Right cardiac atrium (tissue), 5 donors: ENCODE measurements at regions not wholly inside any gene's neighbourhood (a gene's known extent, or its start where the extent isn't known, plus 50 kb on each side); places are given as distances from the start of the nearest gene placed in this dataset.

Experiments
- ATAC-seq, 2 donors: fragments of 200-7000 bp; cut with Tn5 transposase; one replicate each; pipeline versions ENCODE4 v1.8.0 to v1.9.1; 2020; ENCODE audit warnings: moderate library complexity in 2 of 2, mild to moderate bottlenecking in 1 of 2
- DNase-seq, 3 donors: peaks; one replicate each; pipeline ENCODE4 v3.0.0-alpha.2; 2020
- H3K27ac ChIP-seq: one replicate; pipeline ENCODE4 v1.5.1; 2013; ENCODE audit warnings: mild to moderate bottlenecking, low read length, control low read depth, moderate library complexity
- H3K27me3 ChIP-seq: one replicate; pipeline ENCODE4 v1.6.1; 2013; ENCODE audit not compliant: control insufficient read depth, insufficient read depth
- H3K4me1 ChIP-seq: one replicate; pipeline ENCODE4 v1.6.1; 2013; ENCODE audit warnings: low read length; ENCODE audit not compliant: control insufficient read depth, insufficient read depth
- H3K4me3 ChIP-seq: one replicate; pipeline ENCODE4 v1.5.1; 2013; ENCODE audit warnings: low read length, control low read depth
- H3K9me3 ChIP-seq: one replicate; pipeline ENCODE4 v1.6.1; 2013; ENCODE audit warnings: low read length; ENCODE audit not compliant: control insufficient read depth
- WGBS: extraction: QIAGEN DNeasy Blood & Tissue Kit; methylation state at CpG from one replicate; pipeline ENCODE4 v1.1.7; 2013; 5-methylcytosine and 5-hydroxymethylcytosine counted together
- intact Hi-C, 4 donors: fragments of 100-400 bp; cut with DNase I; formaldehyde crosslinking; loops; one replicate each; pipeline versions ENCODE4 v1.11.0 to v1.14.0; 2022 to 2023
- donor health status: healthy with polysubstance abuse.
- donor health status: DM: no; HTN: yes; CAD: no.
- donor health status: DM: no; HTN: no; CAD: no.
- donor health status: DM: no; HTN: yes; CAD: no; lungs with severe emphysema.
- donor health status: DM: yes; HTN: yes; CAD: no.

GRCh38 chr22:47282851-47283250, 520.4 kb downstream of the TBC1D22A start:
- H3K4me1 ChIP-seq, result no peaks in the 10 kb centered on the region
- no peak overlapping the region for H3K27ac ChIP-seq
- H3K9me3 ChIP-seq, result no peaks in the 10 kb centered on the region
- no peaks in the 10 kb centered on the region for H3K27me3 ChIP-seq
- DNase-seq (no peak), ATAC-seq (no peak)
- 78% methylated on average over 8 of the region's 8 CpGs for WGBS
- intact Hi-C loops, result no loop called here
- no peak overlapping the region for H3K4me3 ChIP-seq

GRCh38 chr22:47282366-47282765, 519.9 kb downstream of the TBC1D22A start:
- no peak for DNase-seq
- Histone ChIP-seq H3K4me1 (no peaks in the 10 kb centered on the region), H3K9me3 (no peaks in the 10 kb centered on the region), H3K4me3 (no peak overlapping the region), H3K27ac (no peak overlapping the region), H3K27me3 (no peaks in the 10 kb centered on the region)
- no peak for ATAC-seq
- intact Hi-C loops, result no loop called here
- WGBS, result 83% methylated on average over 10 of the region's 10 CpGs

GRCh38 chr22:47281126-47282106, 519.0 kb downstream of the TBC1D22A start:
- Histone ChIP-seq H3K4me3 (no peak overlapping the region), H3K27ac (no peak overlapping the region), H3K4me1 (no peaks in the 10 kb centered on the region), H3K9me3 (no peaks in the 10 kb centered on the region), H3K27me3 (no peaks in the 10 kb centered on the region)
- WGBS, result 79% methylated on average over 20 of the region's 20 CpGs
- intact Hi-C loops, result no loop called here
- ATAC-seq (no peak), DNase-seq (no peak)

GRCh38 chr22:47280301-47280700, 517.9 kb downstream of the TBC1D22A start:
- DNase-seq (no peak), ATAC-seq (no peak)
- Histone ChIP-seq H3K27ac (no peak overlapping the region), H3K4me3 (no peak overlapping the region), H3K4me1 (no peaks in the 10 kb centered on the region), H3K27me3 (no peaks in the 10 kb centered on the region), H3K9me3 (no peaks in the 10 kb centered on the region)
- WGBS, result 83% methylated on average over 6 of the region's 6 CpGs
- intact Hi-C loops, result no loop called here

- H3K27ac ChIP-seq, result no peak overlapping the region
- intact Hi-C loops, result no loop called here
- no peaks in the 10 kb centered on the region for H3K4me1 ChIP-seq
- DNase-seq, result no peak
- H3K27me3 ChIP-seq, result no peaks in the 10 kb centered on the region
- no peaks in the 10 kb centered on the region for H3K9me3 ChIP-seq
- no peak for ATAC-seq
- no peak overlapping the region for H3K4me3 ChIP-seq
- WGBS, result 66% methylated on average over 11 of the region's 11 CpGs
Observed at GRCh38 chr22:47279746-47280145, 517.3 kb downstream of the TBC1D22A start.

GRCh38 chr22:47279337-47279736, 516.9 kb downstream of the TBC1D22A start:
- ATAC-seq (no peak), DNase-seq (no peak)
- intact Hi-C loops, result no loop called here
- H3K27me3 ChIP-seq, result no peaks in the 10 kb centered on the region
- WGBS, result 76% methylated on average over 8 of the region's 8 CpGs
- H3K9me3 ChIP-seq, result no peaks in the 10 kb centered on the region
- no peak overlapping the region for H3K4me3 ChIP-seq
- H3K27ac ChIP-seq, result no peak overlapping the region
- H3K4me1 ChIP-seq, result no peaks in the 10 kb centered on the region

GRCh38 chr22:47278655-47279054, 516.2 kb downstream of the TBC1D22A start:
- intact Hi-C loops, result no loop called here
- Histone ChIP-seq H3K9me3 (no peaks in the 10 kb centered on the region), H3K4me3 (no peak overlapping the region), H3K27me3 (no peaks in the 10 kb centered on the region), H3K27ac (no peak overlapping the region), H3K4me1 (no peaks in the 10 kb centered on the region)
- ATAC-seq, result peak; percentile 63 to 71
- 64% methylated on average over 12 of the region's 12 CpGs for WGBS
- peak in 2 of 3 donors; percentile 44 to 87 for DNase-seq

GRCh38 chr22:47277531-47277930, 515.1 kb downstream of the TBC1D22A start:
- ATAC-seq (no peak), DNase-seq (no peak)
- Histone ChIP-seq H3K4me1 (no peaks in the 10 kb centered on the region), H3K4me3 (no peak overlapping the region), H3K9me3 (no peaks in the 10 kb centered on the region), H3K27me3 (no peaks in the 10 kb centered on the region), H3K27ac (no peak overlapping the region)
- 85% methylated on average over 9 of the region's 9 CpGs for WGBS
- intact Hi-C loops, result no loop called here

GRCh38 chr22:47276991-47277390, 514.5 kb downstream of the TBC1D22A start:
- Histone ChIP-seq H3K4me3 (no peak overlapping the region), H3K27ac (no peak overlapping the region), H3K27me3 (no peaks in the 10 kb centered on the region), H3K9me3 (no peaks in the 10 kb centered on the region), H3K4me1 (no peaks in the 10 kb centered on the region)
- intact Hi-C loops, result no loop called here
- WGBS, result 86% methylated on average over 13 of the region's 13 CpGs
- ATAC-seq (no peak), DNase-seq (no peak)

- H3K4me3 ChIP-seq, result no peak overlapping the region
- WGBS, result 80% methylated on average over 9 of the region's 9 CpGs
- H3K27ac ChIP-seq, result no peak overlapping the region
- no peaks in the 10 kb centered on the region for H3K9me3 ChIP-seq
- no peak for DNase-seq
- ATAC-seq, result no peak
- no peaks in the 10 kb centered on the region for H3K27me3 ChIP-seq
- intact Hi-C loops, result no loop called here
- H3K4me1 ChIP-seq, result no peaks in the 10 kb centered on the region
Observed at GRCh38 chr22:47276450-47276820, 514.0 kb downstream of the TBC1D22A start.

GRCh38 chr22:47275605-47276449, 513.4 kb downstream of the TBC1D22A start:
- WGBS, result 46% methylated on average over 12 of the region's 12 CpGs
- intact Hi-C loops, result no loop called here
- no peaks in the 10 kb centered on the region for H3K27me3 ChIP-seq
- H3K9me3 ChIP-seq, result no peaks in the 10 kb centered on the region
- no peak overlapping the region for H3K4me3 ChIP-seq
- DNase-seq (peak in 1 of 3 donors; percentile 72), ATAC-seq (peak; percentile 34 to 39)
- no peaks in the 10 kb centered on the region for H3K4me1 ChIP-seq
- no peak overlapping the region for H3K27ac ChIP-seq
